Thyroid gland (tissue), 4 donors: ENCODE measurements at regions not wholly inside any gene's neighbourhood (a gene's known extent, or its start where the extent isn't known, plus 50 kb on each side); places are given as distances from the start of the nearest gene placed in this dataset.
A peak's percentile ranks its signal among the peaks of the same experiment; 100 is the strongest.

Experiments used
- DNase-seq, 2 donors: peaks; one replicate each; pipeline ENCODE4 v3.0.0-alpha.2; 2019
- H3K27ac ChIP-seq, 3 donors: fragments of 200-600 bp; sonication (generic); 1 replicate in 2 of 3; 2 replicates in 1 of 3; pipeline ENCODE4 v1.5.1; 2016 to 2019; ENCODE audit warnings: mild to moderate bottlenecking in 1 of 3, moderate library complexity in 1 of 3
- H3K27me3 ChIP-seq: fragments of 200-600 bp; sonication (generic); one replicate; pipeline ENCODE4 v1.5.1; 2019
- H3K36me3 ChIP-seq, 2 donors: fragments of 200-600 bp; sonication (generic); one replicate each; pipeline ENCODE4 v1.5.1; 2016 to 2019
- H3K4me1 ChIP-seq, 2 donors: fragments of 200-600 bp; sonication (generic); one replicate each; pipeline ENCODE4 v1.5.1; 2017 to 2019
- H3K4me3 ChIP-seq, 3 donors: fragments of 200-600 bp; sonication (generic); replicated peaks in 1 of 3; 1 replicate in 2 of 3; 2 replicates in 1 of 3; pipeline ENCODE4 v1.5.1; 2016; ENCODE audit warnings: mild to moderate bottlenecking in 1 of 3
- H3K9me3 ChIP-seq: fragments of 200-600 bp; sonication (generic); one replicate; pipeline ENCODE4 v1.5.1; 2017
- CTCF ChIP-seq, 6 experiments: fragments of 200-600 bp in 3 of 6; fragments of 450-650 bp in 3 of 6; sonication (generic) in 3 of 6; IDR thresholded peaks; one replicate each; pipeline ENCODE4 v1.5.1; 2016 to 2019; ENCODE audit warnings: antibody characterized with exemption in 6 of 6, mild to moderate bottlenecking in 2 of 6, inconsistent platforms in 1 of 6, moderate library complexity in 1 of 6
- POLR2A ChIP-seq, 2 donors: fragments of 450-650 bp; IDR thresholded peaks; one replicate each; pipeline ENCODE4 v1.6.1; 2017; ENCODE audit warnings: antibody characterized with exemption in 2 of 2, mild to moderate bottlenecking in 2 of 2, moderate library complexity in 1 of 2
- WGBS, 2 donors: methylation state at CpG; one replicate each; pipeline ENCODE4 v1.1.5; 2017; 5-methylcytosine and 5-hydroxymethylcytosine counted together
- intact Hi-C: fragments of 100-400 bp; cut with DNase I; formaldehyde crosslinking; loops from one replicate; pipeline ENCODE4 v1.15.1; 2023

DNA sequence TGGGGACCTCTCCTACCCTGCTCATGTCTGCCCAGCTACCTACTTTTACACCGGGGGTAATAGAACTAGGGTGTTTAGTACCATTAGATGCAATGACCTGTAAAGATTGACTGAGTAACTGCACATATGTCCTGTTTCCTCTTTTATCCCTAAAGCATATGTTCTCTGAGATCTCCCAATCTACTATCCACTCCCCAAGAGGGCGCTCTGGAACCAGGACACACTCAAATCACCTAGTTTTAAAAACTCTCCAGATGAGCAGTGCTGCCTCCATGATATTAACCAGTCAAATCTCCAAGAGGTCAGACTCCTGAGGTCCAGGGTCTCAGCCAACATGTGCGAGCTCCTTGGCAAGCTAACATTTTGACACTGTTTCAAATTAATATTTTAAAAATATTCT, 87.0 kb upstream of the TSPAN5 start:
- Histone ChIP-seq H3K4me3 (no peak overlapping the region), H3K27ac (no peak overlapping the region), H3K36me3 (no peaks in the 10 kb centered on the region), H3K27me3 (no peaks in the 10 kb centered on the region), H3K9me3 (no peaks in the 10 kb centered on the region), H3K4me1 (peaks cover 0 to 8% of the 10 kb centered on the region in 2 donors)
- TF ChIP-seq CTCF (IDR thresholded peaks at IDR 0.05) (no peak), POLR2A (IDR thresholded peaks at IDR 0.05) (no peak)
- intact Hi-C loops = no loop called here
- DNase-seq = peak in 1 of 2 donors; percentile 9
- WGBS, 2 donors = 70 to 76% methylated on average over 3 of the region's 3 CpGs

DNA sequence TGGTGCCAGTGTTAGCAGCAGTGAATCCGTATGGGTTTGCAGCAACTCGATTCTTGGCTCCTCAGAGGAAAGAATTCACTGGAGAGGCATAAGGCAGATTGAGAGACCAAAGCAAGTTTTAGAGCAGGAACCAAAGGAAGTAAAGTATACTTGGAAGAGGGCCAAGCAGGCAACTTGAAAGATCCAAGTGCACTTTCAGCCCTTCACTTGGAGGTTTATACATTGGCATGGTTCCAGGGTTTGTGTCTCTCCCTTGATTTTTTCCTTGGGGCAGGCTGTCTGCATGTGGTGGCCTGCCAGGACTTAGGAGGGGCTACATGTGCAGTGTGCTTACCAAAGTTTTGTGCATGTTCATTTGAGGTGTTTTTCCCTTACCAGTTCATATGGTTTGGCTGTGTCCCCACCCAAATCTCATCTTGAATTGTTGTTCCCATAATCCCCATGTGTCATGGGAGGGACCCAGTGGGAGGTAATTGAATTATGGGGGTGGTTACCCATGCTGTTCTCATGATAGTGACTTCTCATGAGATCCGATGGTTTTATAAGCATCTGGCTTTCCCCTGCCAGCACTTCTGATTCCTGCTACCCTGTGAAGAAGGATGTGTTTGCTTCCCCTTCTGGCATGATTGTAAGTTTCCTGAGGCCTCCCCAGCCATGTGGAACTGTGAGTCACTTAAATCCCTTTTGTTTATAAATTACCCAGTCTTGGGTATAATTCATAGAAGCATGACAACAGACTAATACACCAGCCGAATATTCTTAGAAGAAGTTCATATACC, 86.2 kb upstream of the TSPAN5 start:
- H3K36me3 ChIP-seq = no peaks in the 10 kb centered on the region
- H3K4me1 ChIP-seq = peaks cover 0 to 8% of the 10 kb centered on the region in 2 donors
- no peak for TF ChIP-seq CTCF (IDR thresholded peaks at IDR 0.05)
- TF ChIP-seq POLR2A (IDR thresholded peaks at IDR 0.05) = no peak
- H3K27ac ChIP-seq = no peak overlapping the region
- no peaks in the 10 kb centered on the region for H3K27me3 ChIP-seq
- WGBS, 2 donors = 44 to 55% methylated on average over 4 of the region's 4 CpGs
- intact Hi-C loops = no loop called here
- no peaks in the 10 kb centered on the region for H3K9me3 ChIP-seq
- H3K4me3 ChIP-seq = no peak overlapping the region
- DNase-seq = peak; percentile 35 to 36

DNA sequence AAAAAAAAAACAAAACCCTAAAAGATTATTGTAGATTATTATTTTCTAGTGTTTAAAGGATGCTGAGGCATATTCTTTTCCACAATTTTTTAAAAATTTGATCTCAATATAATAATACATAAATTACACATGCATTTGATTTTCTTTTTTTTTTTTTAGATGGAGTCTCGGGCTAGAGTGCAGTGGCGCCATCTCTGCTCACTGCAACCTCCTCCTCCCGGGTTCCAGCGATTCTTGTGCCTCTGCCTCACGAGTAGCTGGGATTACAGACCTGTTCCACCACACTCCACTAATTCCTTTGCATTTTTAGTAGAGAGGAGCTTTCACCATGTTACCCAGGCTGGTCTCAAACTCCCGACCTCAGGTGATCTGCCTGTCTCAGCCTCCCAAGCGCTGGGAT, 83.5 kb upstream of the TSPAN5 start:
- no peaks in the 10 kb centered on the region for H3K36me3 ChIP-seq
- no peaks in the 10 kb centered on the region for H3K27me3 ChIP-seq
- H3K9me3 ChIP-seq = no peaks in the 10 kb centered on the region
- no peak overlapping the region for H3K27ac ChIP-seq
- 84 to 89% methylated on average over 7 of the region's 7 CpGs for WGBS, 2 donors
- H3K4me1 ChIP-seq = no peaks in the 10 kb centered on the region
- DNase-seq = no peak
- intact Hi-C loops = no loop called here
- TF ChIP-seq CTCF (IDR thresholded peaks at IDR 0.05) (no peak), POLR2A (IDR thresholded peaks at IDR 0.05) (no peak)
- no peak overlapping the region for H3K4me3 ChIP-seq

- TF ChIP-seq CTCF (IDR thresholded peaks at IDR 0.05) (no peak), POLR2A (IDR thresholded peaks at IDR 0.05) (no peak)
- no peaks in the 10 kb centered on the region for H3K36me3 ChIP-seq
- H3K27me3 ChIP-seq = no peaks in the 10 kb centered on the region
- H3K4me1 ChIP-seq = no peaks in the 10 kb centered on the region
- intact Hi-C loops = no loop called here
- 81 to 82% methylated on average over 6 of the region's 6 CpGs for WGBS, 2 donors
- no peak overlapping the region for H3K27ac ChIP-seq
- H3K4me3 ChIP-seq = no peak overlapping the region
- no peaks in the 10 kb centered on the region for H3K9me3 ChIP-seq
- no peak for DNase-seq
Observed at GRCh38 chr4:98739751-98740150, 81.3 kb upstream of the TSPAN5 start.

GRCh38 chr4:98733601-98734000, 75.2 kb upstream of the TSPAN5 start:
- intact Hi-C loops = no loop called here
- no peak for TF ChIP-seq POLR2A (IDR thresholded peaks at IDR 0.05)
- no peak for TF ChIP-seq CTCF (IDR thresholded peaks at IDR 0.05)
- Histone ChIP-seq H3K27ac (no peak overlapping the region), H3K27me3 (no peaks in the 10 kb centered on the region), H3K4me1 (no peaks in the 10 kb centered on the region), H3K4me3 (no peak overlapping the region), H3K36me3 (no peaks in the 10 kb centered on the region), H3K9me3 (no peaks in the 10 kb centered on the region)
- no peak for DNase-seq
